C4-2B (cell line): ENCODE measurements at regions not wholly inside any gene's neighbourhood (a gene's known extent, or its start where the extent isn't known, plus 50 kb on each side); places are given as distances from the start of the nearest gene placed in this dataset.
A peak's percentile ranks its signal among the peaks of the same experiment; 100 is the strongest.

Experiments
- H3K27ac ChIP-seq: fragments of 450-650 bp; 2 replicates; pipeline ENCODE4 v1.5.1; 2017
- ZFX ChIP-seq: fragments of 450-650 bp; IDR thresholded peaks from 2 replicates; pipeline ENCODE4 v1.6.1; 2017
- TF ChIP-seq, protein P1 (sequence below): fragments of 450-650 bp; conservative IDR thresholded peaks from 2 replicates; pipeline ENCODE4 v1.5.1; 2017; ENCODE audit warnings: mild to moderate bottlenecking

DNA sequence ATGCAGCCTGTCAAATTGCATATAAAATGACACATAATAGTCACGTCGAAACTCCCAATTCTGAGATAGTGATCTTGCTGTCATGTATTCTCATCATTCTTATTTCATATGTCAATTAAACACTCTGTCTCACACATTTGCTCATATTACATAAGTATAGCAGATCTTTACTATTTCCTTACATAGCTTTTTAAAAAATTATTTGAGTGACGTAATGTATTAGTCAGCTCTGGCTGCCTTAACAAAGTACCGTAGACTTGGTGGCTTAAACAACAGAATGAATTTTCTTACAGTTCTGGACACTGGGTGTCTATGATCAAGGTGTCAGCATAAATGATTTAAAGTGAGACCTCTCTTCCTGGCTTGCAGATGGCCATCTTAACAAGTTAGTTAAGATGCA is 1032.3 kb upstream of the NRXN1 start:
- TF ChIP-seq, protein P1, sequence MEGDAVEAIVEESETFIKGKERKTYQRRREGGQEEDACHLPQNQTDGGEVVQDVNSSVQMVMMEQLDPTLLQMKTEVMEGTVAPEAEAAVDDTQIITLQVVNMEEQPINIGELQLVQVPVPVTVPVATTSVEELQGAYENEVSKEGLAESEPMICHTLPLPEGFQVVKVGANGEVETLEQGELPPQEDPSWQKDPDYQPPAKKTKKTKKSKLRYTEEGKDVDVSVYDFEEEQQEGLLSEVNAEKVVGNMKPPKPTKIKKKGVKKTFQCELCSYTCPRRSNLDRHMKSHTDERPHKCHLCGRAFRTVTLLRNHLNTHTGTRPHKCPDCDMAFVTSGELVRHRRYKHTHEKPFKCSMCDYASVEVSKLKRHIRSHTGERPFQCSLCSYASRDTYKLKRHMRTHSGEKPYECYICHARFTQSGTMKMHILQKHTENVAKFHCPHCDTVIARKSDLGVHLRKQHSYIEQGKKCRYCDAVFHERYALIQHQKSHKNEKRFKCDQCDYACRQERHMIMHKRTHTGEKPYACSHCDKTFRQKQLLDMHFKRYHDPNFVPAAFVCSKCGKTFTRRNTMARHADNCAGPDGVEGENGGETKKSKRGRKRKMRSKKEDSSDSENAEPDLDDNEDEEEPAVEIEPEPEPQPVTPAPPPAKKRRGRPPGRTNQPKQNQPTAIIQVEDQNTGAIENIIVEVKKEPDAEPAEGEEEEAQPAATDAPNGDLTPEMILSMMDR = no peak
- no peak for TF ChIP-seq ZFX
- no peak overlapping the region for H3K27ac ChIP-seq

DNA sequence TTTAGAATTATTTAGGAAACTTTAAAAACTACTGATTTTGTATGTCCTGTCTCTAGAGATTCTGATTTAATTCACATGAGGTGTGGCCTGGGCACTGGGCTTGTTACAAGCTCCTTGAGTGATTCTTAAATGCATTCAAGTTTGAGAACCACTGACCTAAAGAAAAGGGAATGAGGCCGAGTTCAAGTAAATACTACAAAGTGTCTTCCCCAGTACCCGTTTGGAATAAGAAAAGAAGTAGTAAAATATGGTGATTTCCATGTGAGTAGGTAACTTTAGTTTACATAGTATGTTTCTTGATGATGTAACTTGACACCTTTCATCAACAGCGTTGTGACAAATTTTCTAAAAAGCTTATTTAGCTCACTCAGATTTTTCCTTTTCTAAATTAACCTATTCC is 1022.9 kb upstream of the NRXN1 start:
- TF ChIP-seq ZFX = no peak
- TF ChIP-seq, protein P1 = no peak
- H3K27ac ChIP-seq = no peak overlapping the region

DNA sequence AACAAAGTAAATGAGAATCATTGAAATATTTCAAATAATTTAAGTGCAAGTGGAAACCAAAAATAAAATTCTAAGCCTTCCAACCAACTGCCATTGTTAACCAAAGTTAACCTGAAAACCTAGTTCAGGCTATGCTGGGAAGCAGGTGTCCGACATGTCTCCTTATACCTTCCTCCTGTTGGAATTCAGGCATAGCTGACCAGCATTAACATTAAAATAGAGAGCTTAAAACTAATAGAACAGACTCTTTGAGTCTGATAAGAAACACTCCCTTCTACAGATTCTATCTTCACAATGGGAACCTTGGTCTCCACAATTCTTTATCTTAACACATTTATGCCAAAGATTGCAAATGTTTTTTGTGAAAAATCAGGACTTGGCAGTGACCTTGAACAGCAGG is 1004.9 kb upstream of the NRXN1 start:
- H3K27ac ChIP-seq = no peak overlapping the region
- TF ChIP-seq ZFX = no peak
- TF ChIP-seq, protein P1 = no peak

DNA sequence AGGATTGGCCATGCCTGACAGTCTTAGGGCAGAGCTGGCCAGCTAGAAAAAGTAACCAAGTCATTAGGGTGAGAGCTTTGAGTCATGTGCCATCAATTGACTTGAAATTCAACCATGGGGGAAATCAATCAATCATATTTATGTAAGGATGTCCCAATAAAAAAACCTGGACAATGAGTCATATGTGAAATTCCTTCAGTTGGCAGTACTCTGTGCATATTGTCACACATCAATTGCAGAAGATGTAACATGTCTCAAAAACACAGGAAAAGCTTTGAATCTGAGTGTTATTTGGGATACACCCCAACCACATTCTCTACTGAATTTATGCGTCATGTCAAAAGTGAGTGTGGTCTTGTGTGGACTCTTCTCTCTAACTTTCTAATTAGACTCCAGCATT is 1004.1 kb upstream of the NRXN1 start:
- H3K27ac ChIP-seq = no peak overlapping the region
- TF ChIP-seq, protein P1 = no peak
- TF ChIP-seq ZFX = no peak

DNA sequence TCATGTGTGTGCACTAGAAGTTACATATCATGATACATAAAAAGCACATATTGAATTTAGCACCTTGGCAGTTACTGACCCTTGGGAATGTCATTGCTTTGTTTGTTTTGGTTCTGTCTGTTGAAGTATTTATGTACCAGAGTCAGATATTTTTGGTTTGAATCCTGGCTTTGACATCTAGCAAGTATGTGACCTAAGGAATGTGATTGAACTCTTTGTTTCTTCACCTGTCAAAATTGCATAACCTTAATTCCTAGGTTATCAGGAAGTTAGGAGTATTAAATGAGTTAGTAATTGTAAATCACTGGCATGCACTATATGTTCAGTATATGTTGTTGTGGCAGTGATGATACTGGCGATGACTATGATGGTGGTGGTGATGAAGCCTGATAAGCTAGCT is 1003.5 kb upstream of the NRXN1 start:
- no peak overlapping the region for H3K27ac ChIP-seq

DNA sequence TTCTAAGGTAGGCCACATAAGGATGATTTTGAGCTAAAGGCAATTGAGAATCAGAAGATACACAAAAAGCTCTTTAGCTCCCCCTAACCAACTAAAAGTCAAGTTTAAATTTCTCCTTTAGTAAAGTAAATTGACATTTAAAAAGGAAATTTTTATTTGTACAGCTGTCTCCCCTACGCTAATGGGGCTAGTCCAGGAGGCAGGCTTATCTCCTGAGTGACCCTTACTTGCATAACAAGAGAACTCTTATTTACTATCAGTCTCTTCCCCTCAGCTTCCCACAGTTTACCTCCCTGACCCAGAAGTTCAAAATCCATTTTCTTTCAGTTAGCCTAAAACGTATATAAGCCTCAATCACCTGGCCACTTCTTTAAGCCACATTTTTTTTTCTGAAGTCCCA is 1002.8 kb upstream of the NRXN1 start:
- TF ChIP-seq, protein P1 = peak; percentile 13
- no peak for TF ChIP-seq ZFX
- no peak overlapping the region for H3K27ac ChIP-seq

More for the DNA sequence above, 1003.5 kb upstream of the NRXN1 start:
- TF ChIP-seq ZFX = no peak
- TF ChIP-seq, protein P1 = no peak

DNA sequence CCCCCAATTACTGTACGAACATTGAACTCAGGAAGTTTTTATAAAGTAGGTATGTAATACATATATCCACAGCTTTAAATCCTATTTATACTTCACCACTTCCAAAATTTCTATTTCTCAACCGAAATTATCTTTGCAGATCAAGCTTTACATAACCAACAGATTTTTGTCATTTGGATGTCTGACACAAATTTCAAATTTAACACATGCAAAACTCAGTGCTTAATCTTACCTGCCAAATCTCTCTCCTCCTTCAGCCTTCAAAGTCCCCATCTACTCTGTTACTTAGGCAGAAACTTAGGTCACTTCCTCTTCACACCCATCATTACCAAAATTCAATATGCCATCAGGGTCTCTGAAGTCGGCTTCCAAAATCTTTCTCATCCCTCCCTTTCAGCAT is 990.1 kb upstream of the NRXN1 start:
- no peak overlapping the region for H3K27ac ChIP-seq
- no peak for TF ChIP-seq ZFX
- TF ChIP-seq, protein P1 = no peak
